PC-9 (cell line): ENCODE measurements at regions not wholly inside any gene's neighbourhood (a gene's known extent, or its start where the extent isn't known, plus 50 kb on each side); places are given as distances from the start of the nearest gene placed in this dataset.

Source experiments
- CTCF ChIP-seq: fragments of 200-600 bp; sonication (generic); conservative IDR thresholded peaks from 2 replicates; pipeline ENCODE4 v1.6.1; 2017; ENCODE audit warnings: mixed run types, antibody characterized with exemption, mild to moderate bottlenecking, moderate library complexity
- EZH2 ChIP-seq: fragments of 200-600 bp; sonication (generic); IDR thresholded peaks from 2 replicates; pipeline ENCODE4 v1.8.0; 2017; ENCODE audit warnings: antibody characterized with exemption, low read depth

- no peak for TF ChIP-seq CTCF
- no peak for TF ChIP-seq EZH2
Observed at GRCh38 chr9:90379771-90380170, 262.9 kb downstream of the DIRAS2 start.
